Renal cortex interstitium (tissue), 11 donors: ENCODE measurements at regions not wholly inside any gene's neighbourhood (a gene's known extent, or its start where the extent isn't known, plus 50 kb on each side); places are given as distances from the start of the nearest gene placed in this dataset.
"Not testable (repeated sequence)": the region's sequence is repeated elsewhere in the genome, so short reads cannot be mapped to it uniquely, and the experiment has no call there.

ENCODE experiments used
- DNase-seq, 11 donors: peaks; one replicate each; pipeline ENCODE4 v3.0.0-alpha.2; 2013; ENCODE audit warnings: low read depth in 9 of 11, low spot score in 4 of 11; ENCODE audit errors: extremely low read depth in 1 of 11

GRCh38 chrX:137646472-137646871, 80.5 kb downstream of the ZIC3 start:
- no peak for DNase-seq

GRCh38 chrX:137651647-137652046, 85.7 kb downstream of the ZIC3 start:
- DNase-seq: no peak

- no peak for DNase-seq
Observed at GRCh38 chrX:137652086-137652485, 86.2 kb downstream of the ZIC3 start.

GRCh38 chrX:137654481-137654880, 88.6 kb downstream of the ZIC3 start:
- no peak for DNase-seq

- no peak for DNase-seq
Observed at GRCh38 chrX:137667776-137668175, 101.8 kb downstream of the ZIC3 start.

- no peak for DNase-seq
Observed at GRCh38 chrX:137684591-137684990, 118.7 kb downstream of the ZIC3 start.

- no peak for DNase-seq
Observed at GRCh38 chrX:137695417-137695816, 129.5 kb downstream of the ZIC3 start.

GRCh38 chrX:137707348-137707747, 141.4 kb downstream of the ZIC3 start:
- no peak for DNase-seq

GRCh38 chrX:137742846-137743245, 176.9 kb downstream of the ZIC3 start:
- DNase-seq: no peak

GRCh38 chrX:137743414-137743813, 177.5 kb downstream of the ZIC3 start:
- DNase-seq: no peak

- DNase-seq: no peak
Observed at GRCh38 chrX:137746289-137746688, 180.4 kb downstream of the ZIC3 start.

GRCh38 chrX:137747244-137748043, 181.5 kb downstream of the ZIC3 start:
- DNase-seq: no peak

- no peak for DNase-seq
Observed at GRCh38 chrX:137748827-137749226, 182.9 kb downstream of the ZIC3 start.

GRCh38 chrX:137749246-137749645, 183.3 kb downstream of the ZIC3 start:
- DNase-seq: no peak

GRCh38 chrX:137771537-137771936, 205.6 kb downstream of the ZIC3 start:
- no peak for DNase-seq

GRCh38 chrX:137792214-137792613, 226.3 kb downstream of the ZIC3 start:
- DNase-seq: no peak

GRCh38 chrX:137797926-137798325, 232.0 kb downstream of the ZIC3 start:
- DNase-seq: not testable (repeated sequence)

- no peak for DNase-seq
Observed at GRCh38 chrX:137823257-137823656, 257.3 kb downstream of the ZIC3 start.

GRCh38 chrX:137847376-137847775, 281.4 kb downstream of the ZIC3 start:
- no peak for DNase-seq

GRCh38 chrX:137848266-137848905, 282.5 kb downstream of the ZIC3 start:
- no peak for DNase-seq

GRCh38 chrX:137852502-137852901, 286.6 kb downstream of the ZIC3 start:
- DNase-seq: no peak
